Limb (tissue), 2 donors: ENCODE measurements at regions not wholly inside any gene's neighbourhood (a gene's known extent, or its start where the extent isn't known, plus 50 kb on each side); places are given as distances from the start of the nearest gene placed in this dataset.
"Not testable (repeated sequence)": the region's sequence is repeated elsewhere in the genome, so short reads cannot be mapped to it uniquely, and the experiment has no call there.

Experiments used
- DNase-seq, 2 donors: peaks; one replicate each; pipeline ENCODE4 v3.0.0-alpha.2; 2016; ENCODE audit errors: extremely low spot score in 2 of 2

- DNase-seq, result no peak
Measured at GRCh38 chr5:72692651-72693442, 123.6 kb upstream of the TNPO1 start.

- peak in 1 of 2 donors; percentile 76 for DNase-seq
Measured at GRCh38 chr5:72692231-72692637, 124.2 kb upstream of the TNPO1 start.

GRCh38 chr5:72691751-72692150, 124.7 kb upstream of the TNPO1 start:
- DNase-seq, result no peak

- peak in 1 of 2 donors; percentile 22 for DNase-seq
Measured at GRCh38 chr5:72688916-72689315, 127.5 kb upstream of the TNPO1 start.

- no peak for DNase-seq
Measured at GRCh38 chr5:72687288-72687687, 129.2 kb upstream of the TNPO1 start.

- DNase-seq, result no peak
Measured at GRCh38 chr5:72682561-72682960, 133.9 kb upstream of the TNPO1 start.

- no peak for DNase-seq
Measured at GRCh38 chr5:72681781-72682180, 134.7 kb upstream of the TNPO1 start.

GRCh38 chr5:72677447-72677846, 139.0 kb upstream of the TNPO1 start:
- no peak for DNase-seq

GRCh38 chr5:72676831-72677230, 139.6 kb upstream of the TNPO1 start:
- DNase-seq, result not testable (repeated sequence)

- no peak for DNase-seq
Measured at GRCh38 chr5:72673623-72674022, 142.8 kb upstream of the TNPO1 start.

GRCh38 chr5:72673180-72673579, 143.3 kb upstream of the TNPO1 start:
- DNase-seq, result no peak

- DNase-seq, result no peak
Measured at GRCh38 chr5:72667708-72668107, 148.8 kb upstream of the TNPO1 start.

GRCh38 chr5:72662936-72663335, 153.5 kb upstream of the TNPO1 start:
- DNase-seq, result no peak

GRCh38 chr5:72662305-72662704, 154.2 kb upstream of the TNPO1 start:
- DNase-seq, result no peak

GRCh38 chr5:72661405-72661804, 154.2 kb upstream of the ZNF366 start:
- DNase-seq, result no peak

- DNase-seq, result no peak
Measured at GRCh38 chr5:72659726-72660125, 152.5 kb upstream of the ZNF366 start.

GRCh38 chr5:72658761-72659540, 151.7 kb upstream of the ZNF366 start:
- DNase-seq, result no peak

GRCh38 chr5:72658161-72658560, 151.0 kb upstream of the ZNF366 start:
- DNase-seq, result no peak

- no peak for DNase-seq
Measured at GRCh38 chr5:72656756-72657513, 149.7 kb upstream of the ZNF366 start.

GRCh38 chr5:72656331-72656730, 149.1 kb upstream of the ZNF366 start:
- no peak for DNase-seq

GRCh38 chr5:72654231-72654630, 147.0 kb upstream of the ZNF366 start:
- no peak for DNase-seq

- no peak for DNase-seq
Measured at GRCh38 chr5:72653586-72653985, 146.4 kb upstream of the ZNF366 start.
